HCT116 (cell line): ENCODE measurements at regions not wholly inside any gene's neighbourhood (a gene's known extent, or its start where the extent isn't known, plus 50 kb on each side); places are given as distances from the start of the nearest gene placed in this dataset.

ENCODE experiments used
- ATAC-seq: fragments of 200-7000 bp; cut with Tn5 transposase; 2 replicates; pipeline ENCODE4 v1.9.1; 2020; ENCODE audit warnings: mild to moderate bottlenecking, moderate library complexity
- BruUV-seq: library from RNA; stranded (reverse); fragments of 400-500 nt; replicated peaks from 2 replicates; lab custom pipeline; 2021; lab: Mats Ljungman, UMichigan
- CTCF ChIA-PET: fragments of 300-600 bp; sonication (Branson Sonifier 250); formaldehyde crosslinking; loops from one replicate; lab custom pipeline; 2021; ENCODE audit warnings: antibody characterized with exemption; lab: Charles Lee
- POLR2A ChIA-PET: fragments of 300-600, 350-600 bp; sonication (Branson Sonifier 250); formaldehyde crosslinking; loops from one replicate; lab custom pipeline; 2021; ENCODE audit warnings: antibody characterized with exemption; lab: Charles Lee
- RAD21 ChIA-PET, 2 experiments: fragments of 300-600 bp; sonication (Branson Sonifier 250); formaldehyde crosslinking; loops; one replicate each; lab custom pipeline; 2023; ENCODE audit warnings: low total read pairs in 2 of 2; ENCODE audit not compliant: uncharacterized antibody in 2 of 2, unreplicated experiment in 2 of 2, low non-redundant PET in 1 of 2; lab: Charles Lee
- DNase-seq: peaks from one replicate; pipeline ENCODE4 v3.0.0-alpha.2; 2010; ENCODE audit warnings: low read depth, low spot score
- H2AFZ ChIP-seq: fragments of 200-600 bp; shearing (Covaris generic), sonication (generic); 2 replicates; pipeline ENCODE4 v1.6.1; 2017; ENCODE audit warnings: low read depth, mixed run types, mixed read lengths, antibody characterized with exemption, low read length; ENCODE audit not compliant: poor library complexity, severe bottlenecking
- H3K27ac ChIP-seq: 2 replicates; pipeline ENCODE4 v1.5.1; 2012; ENCODE audit warnings: low read depth, low read length
- H3K27me3 ChIP-seq: fragments of 200-600 bp; sonication (generic); 2 replicates; pipeline ENCODE4 v1.6.1; 2016; ENCODE audit warnings: mixed run types, low read length, mixed read lengths; ENCODE audit not compliant: insufficient read depth
- H3K36me3 ChIP-seq, 2 experiments: fragments of 200-500 bp in 1 of 2; fragments of 200-600 bp in 1 of 2; sonication (Bioruptor generic) in 1 of 2; sonication (generic) in 1 of 2; 2 replicates each; pipeline versions ENCODE4 v1.5.1 to v1.6.1; 2014 to 2016; ENCODE audit warnings: low read length in 2 of 2, inconsistent platforms in 1 of 2, mixed read lengths in 1 of 2, mixed run types in 1 of 2; ENCODE audit not compliant: insufficient read depth in 2 of 2, control insufficient read depth in 1 of 2
- H3K4me1 ChIP-seq, 2 experiments: fragments of 200-600 bp in 1 of 2; sonication (generic) in 1 of 2; 2 replicates each; pipeline versions ENCODE4 v1.5.1 to v1.6.1; 2012 to 2017; ENCODE audit warnings: low read length in 2 of 2, inconsistent platforms in 1 of 2, mild to moderate bottlenecking in 1 of 2, mixed read lengths in 1 of 2, mixed run types in 1 of 2, moderate library complexity in 1 of 2; ENCODE audit not compliant: insufficient read depth in 2 of 2, control insufficient read depth in 1 of 2
- H3K4me2 ChIP-seq: fragments of 200-600 bp; sonication (generic); 2 replicates; pipeline ENCODE4 v1.6.1; 2017; ENCODE audit warnings: mixed run types, low read length, mixed read lengths
- H3K4me3 ChIP-seq, 2 experiments: fragments of 200-600 bp in 1 of 2; sonication (generic) in 1 of 2; replicated peaks in 1 of 2; 2 replicates each; pipeline ENCODE4 v1.5.1; 2011 to 2016; ENCODE audit warnings: low read length in 2 of 2, control low read depth in 1 of 2, low read depth in 1 of 2, mild to moderate bottlenecking in 1 of 2, mixed read lengths in 1 of 2, mixed run types in 1 of 2
- H3K79me2 ChIP-seq: fragments of 200-600 bp; sonication (generic); 2 replicates; pipeline ENCODE4 v1.6.1; 2017; ENCODE audit warnings: mild to moderate bottlenecking, mixed run types, low read length, moderate library complexity, mixed read lengths; ENCODE audit not compliant: insufficient read depth
- H3K9ac ChIP-seq: fragments of 200-600 bp; sonication (generic); 2 replicates; pipeline ENCODE4 v1.6.1; 2016; ENCODE audit warnings: low read length, mixed read lengths
- H3K9me2 ChIP-seq: fragments of 200-600 bp; sonication (generic), shearing (Covaris generic); 2 replicates; pipeline ENCODE4 v1.6.1; 2017; ENCODE audit warnings: mixed run types, mild to moderate bottlenecking, moderate library complexity; ENCODE audit not compliant: insufficient read depth
- H3K9me3 ChIP-seq, 2 experiments: fragments of 200-500 bp in 1 of 2; fragments of 200-600 bp in 1 of 2; sonication (Bioruptor generic) in 1 of 2; sonication (generic) in 1 of 2; 2 replicates each; pipeline ENCODE4 v1.6.1; 2014 to 2017; ENCODE audit warnings: low read length in 2 of 2, mixed read lengths in 2 of 2, inconsistent platforms in 1 of 2, low read depth in 1 of 2, mild to moderate bottlenecking in 1 of 2, mixed run types in 1 of 2, moderate library complexity in 1 of 2; ENCODE audit not compliant: control insufficient read depth in 1 of 2, insufficient read depth in 1 of 2
- H4K20me1 ChIP-seq: fragments of 200-600 bp; sonication (generic), shearing (Covaris generic); 2 replicates; pipeline ENCODE4 v1.6.1; 2017; ENCODE audit warnings: mixed run types, mild to moderate bottlenecking, moderate library complexity; ENCODE audit not compliant: insufficient read depth
- CEBPB ChIP-seq: IDR thresholded peaks from 2 replicates; pipeline ENCODE4 v1.6.1; 2012; ENCODE audit warnings: low read depth
- CTCF ChIP-seq, 3 experiments: fragments of 200-600 bp in 1 of 3; sonication (generic) in 1 of 3; IDR thresholded peaks in 2 of 3; conservative IDR thresholded peaks in 1 of 3; 2 replicates each; pipeline ENCODE4 v1.5.1; 2012 to 2017; ENCODE audit warnings: low read depth in 2 of 3, low read length in 2 of 3, antibody characterized with exemption in 1 of 3, borderline replicate concordance in 1 of 3, control low read depth in 1 of 3, mild to moderate bottlenecking in 1 of 3, mixed read lengths in 1 of 3, mixed run types in 1 of 3, moderate library complexity in 1 of 3; ENCODE audit not compliant: insufficient read depth in 1 of 3
- EGR1 ChIP-seq: IDR thresholded peaks from 2 replicates; pipeline ENCODE4 v1.6.1; 2012; ENCODE audit warnings: low read depth
- ELF1 ChIP-seq: IDR thresholded peaks from 2 replicates; pipeline ENCODE4 v1.6.1; 2012; ENCODE audit warnings: low read depth, borderline replicate concordance
- EZH2phosphoT487 ChIP-seq: fragments of 200-600 bp; IDR thresholded peaks from 2 replicates; pipeline ENCODE4 v1.6.1; 2018; ENCODE audit warnings: antibody characterized with exemption, borderline replicate concordance
- POLR2A ChIP-seq: IDR thresholded peaks from 2 replicates; pipeline ENCODE4 v1.7.0; 2011; ENCODE audit warnings: borderline replicate concordance; ENCODE audit not compliant: insufficient read depth, insufficient read length; ENCODE audit errors: extremely low read depth
- SIN3A ChIP-seq: IDR thresholded peaks from 2 replicates; pipeline ENCODE4 v1.6.1; 2012; ENCODE audit warnings: low read depth
- SP1 ChIP-seq: IDR thresholded peaks from 2 replicates; pipeline ENCODE4 v1.6.1; 2012; ENCODE audit warnings: low read depth
- YY1 ChIP-seq: IDR thresholded peaks from 2 replicates; pipeline ENCODE4 v1.6.1; 2011; ENCODE audit warnings: low read length, low read depth, moderate library complexity, mild to moderate bottlenecking; ENCODE audit not compliant: insufficient replicate concordance; ENCODE audit errors: extremely low read depth
- ZFX ChIP-seq: fragments of 450-650 bp; IDR thresholded peaks from 2 replicates; pipeline ENCODE4 v1.6.1; 2017
- ZNF274 ChIP-seq: fragments of 200-500 bp; sonication (Bioruptor generic); IDR thresholded peaks from 2 replicates; pipeline ENCODE4 v1.6.1; 2014; ENCODE audit warnings: mild to moderate bottlenecking, low read depth, low read length, inconsistent platforms
- intact Hi-C: fragments of 100-400 bp; cut with micrococcal nuclease; formaldehyde crosslinking; loops from 2 replicates; pipeline ENCODE4 v1.10.0; 2022
- TF ChIP-seq, protein P1 (sequence below): IDR thresholded peaks from 2 replicates; pipeline ENCODE4 v1.6.1; 2012

GRCh38 chrX:26347171-26347570 lies 131.2 kb downstream of the MAGEB5 start:
- Histone ChIP-seq H3K4me2 (no peak overlapping the region), H3K9ac (no peak overlapping the region), H3K9me3 (no peaks in the 10 kb centered on the region), H2AFZ (no peak overlapping the region), H3K9me2 (no peaks in the 10 kb centered on the region), H3K36me3 (no peaks in the 10 kb centered on the region), H3K79me2 (no peaks in the 10 kb centered on the region), H3K27ac (no peak overlapping the region), H3K4me1 (no peaks in the 10 kb centered on the region), H4K20me1 (no peaks in the 10 kb centered on the region), H3K27me3 (no peaks in the 10 kb centered on the region), H3K4me3 (no peak overlapping the region)
- no peak for TF ChIP-seq ZNF274
- no peak for TF ChIP-seq CTCF (IDR thresholded peaks at IDR 0.05 in 2 of 3, conservative IDR thresholded peaks at IDR 0.05 in 1 of 3; ENCODE audit: borderline replicate concordance in 1 of 3, insufficient read depth in 1 of 3, low read depth in 2 of 3, low read length in 2 of 3)
- no peak for TF ChIP-seq ZFX
- TF ChIP-seq EZH2phosphoT487: no peak
- no peak for TF ChIP-seq SP1
- no peak for TF ChIP-seq ELF1
- no peak for TF ChIP-seq CEBPB
- TF ChIP-seq, protein P1, sequence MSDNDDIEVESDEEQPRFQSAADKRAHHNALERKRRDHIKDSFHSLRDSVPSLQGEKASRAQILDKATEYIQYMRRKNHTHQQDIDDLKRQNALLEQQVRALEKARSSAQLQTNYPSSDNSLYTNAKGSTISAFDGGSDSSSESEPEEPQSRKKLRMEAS: no peak
- no peak for TF ChIP-seq POLR2A
- no peak for TF ChIP-seq SIN3A
- TF ChIP-seq YY1: no peak
- TF ChIP-seq EGR1: no peak
- POLR2A ChIA-PET: no interaction called here
- RAD21 ChIA-PET: no interaction called here
- ATAC-seq (no peak), DNase-seq (no peak)
- no TSS peak for BruUV-seq
- CTCF ChIA-PET: no interaction called here
- intact Hi-C loops: loop anchor here (10.0 kb wide), 1 partner anchor 58 kb away; no protein-coding TSS in a partner anchor
